PC-9 (cell line): ENCODE measurements at regions not wholly inside any gene's neighbourhood (a gene's known extent, or its start where the extent isn't known, plus 50 kb on each side); places are given as distances from the start of the nearest gene placed in this dataset.
A peak's percentile ranks its signal among the peaks of the same experiment; 100 is the strongest.

Experiments
- BruUV-seq: library from RNA; stranded (reverse); fragments of 400-500 nt; replicated peaks from 2 replicates; lab custom pipeline; 2021; lab: Mats Ljungman, UMichigan
- CTCF ChIA-PET: fragments of 300-600 bp; sonication (Branson Sonifier 250); formaldehyde crosslinking; loops from one replicate; lab custom pipeline; 2022; ENCODE audit warnings: antibody characterized with exemption; lab: Charles Lee
- POLR2A ChIA-PET: fragments of 300-600 bp; sonication (Branson Sonifier 250); formaldehyde crosslinking; loops from one replicate; lab custom pipeline; 2022; ENCODE audit warnings: antibody characterized with exemption; ENCODE audit not compliant: unreplicated experiment; lab: Charles Lee
- DNase-seq, 2 experiments: peaks; one replicate each; pipeline versions ENCODE4 v3.0.0 to v3.0.0-alpha.2; 2015 to 2022; ENCODE audit warnings: mixed read lengths in 1 of 2
- H2AFZ ChIP-seq: fragments of 200-600 bp; sonication (generic); 2 replicates; pipeline ENCODE4 v1.8.1; 2017; ENCODE audit warnings: antibody characterized with exemption
- H3F3A ChIP-seq: fragments of 200-600 bp; sonication (generic); 2 replicates; pipeline ENCODE4 v1.8.1; 2017; ENCODE audit warnings: antibody characterized with exemption, mild to moderate bottlenecking, low read depth; ENCODE audit not compliant: insufficient read depth
- H3K27ac ChIP-seq: fragments of 200-600 bp; sonication (generic); 2 replicates; pipeline ENCODE4 v1.6.1; 2016; ENCODE audit warnings: mixed run types
- H3K27me3 ChIP-seq: fragments of 200-600 bp; sonication (generic); 2 replicates; pipeline ENCODE4 v1.6.1; 2016; ENCODE audit warnings: low read depth, mixed run types; ENCODE audit not compliant: insufficient read depth
- H3K36me3 ChIP-seq: fragments of 200-600 bp; sonication (generic); 2 replicates; pipeline ENCODE4 v1.6.1; 2016; ENCODE audit warnings: low read depth, mixed run types
- H3K4me1 ChIP-seq: fragments of 200-600 bp; sonication (generic); replicated peaks from 2 replicates; pipeline ENCODE4 v1.6.1; 2016; ENCODE audit warnings: mixed run types; ENCODE audit not compliant: insufficient read depth
- H3K4me2 ChIP-seq: fragments of 200-600 bp; sonication (generic); 2 replicates; pipeline ENCODE4 v1.6.1; 2017; ENCODE audit warnings: mixed run types
- H3K4me3 ChIP-seq: fragments of 200-600 bp; sonication (generic); 2 replicates; pipeline ENCODE4 v1.6.1; 2016; ENCODE audit warnings: mixed run types
- H3K79me2 ChIP-seq: fragments of 200-600 bp; sonication (generic); 2 replicates; pipeline ENCODE4 v1.6.1; 2017; ENCODE audit warnings: low read depth, mixed run types
- H3K9me2 ChIP-seq: fragments of 200-600 bp; sonication (generic); 2 replicates; pipeline ENCODE4 v1.8.1; 2017; ENCODE audit warnings: mild to moderate bottlenecking; ENCODE audit not compliant: insufficient read depth
- H3K9me3 ChIP-seq: fragments of 200-600 bp; sonication (generic); 2 replicates; pipeline ENCODE4 v1.8.1; 2016; ENCODE audit warnings: low read depth; ENCODE audit not compliant: insufficient read depth
- H4K20me1 ChIP-seq: fragments of 200-600 bp; sonication (generic); 2 replicates; pipeline ENCODE4 v1.8.1; 2017; ENCODE audit not compliant: insufficient read depth
- CTCF ChIP-seq: fragments of 200-600 bp; sonication (generic); conservative IDR thresholded peaks from 2 replicates; pipeline ENCODE4 v1.6.1; 2017; ENCODE audit warnings: mixed run types, antibody characterized with exemption, mild to moderate bottlenecking, moderate library complexity
- EZH2 ChIP-seq: fragments of 200-600 bp; sonication (generic); IDR thresholded peaks from 2 replicates; pipeline ENCODE4 v1.8.0; 2017; ENCODE audit warnings: antibody characterized with exemption, low read depth
- intact Hi-C: fragments of 100-400 bp; cut with micrococcal nuclease; formaldehyde crosslinking; loops from one replicate; pipeline ENCODE4 v1.10.0; 2022; ENCODE audit not compliant: unreplicated experiment

- ChIA-PET POLR2A (interaction anchor here (0.6 kb wide), 1 partner anchor 746 kb away, joined by 9 read pairs; no protein-coding TSS in a partner anchor), CTCF (interaction anchor here (0.7 kb wide), 1 partner anchor 20 kb away, joined by 3 read pairs; no protein-coding TSS in a partner anchor)
- no TSS peak for BruUV-seq
- Histone ChIP-seq H2AFZ (peak overlapping the region; percentile 61; the same call in 1 of the 2 replicates), H3F3A (no peaks in the 10 kb centered on the region), H3K4me3 (no peak overlapping the region), H3K36me3 (no peaks in the 10 kb centered on the region), H3K4me1 (peaks cover 20% of the 10 kb centered on the region; the same call in 1 of the 2 replicates), H3K4me2 (peak overlapping the region; percentile 21), H3K9me3 (no peaks in the 10 kb centered on the region), H4K20me1 (no peaks in the 10 kb centered on the region), H3K79me2 (no peaks in the 10 kb centered on the region), H3K27ac (peak overlapping the region; percentile 41; the same call in 1 of the 2 replicates), H3K9me2 (no peaks in the 10 kb centered on the region), H3K27me3 (no peaks in the 10 kb centered on the region)
- DNase-seq, result peak; percentile 53 to 81
- TF ChIP-seq CTCF, result no peak
- TF ChIP-seq EZH2, result no peak
- intact Hi-C loops, result loop anchor here (5.0 to 10.0 kb wide), 4 partner anchors 513 to 1134 kb away; no protein-coding TSS in a partner anchor
Measured at GRCh38 chr6:128739112-128739511, 143.8 kb upstream of the LAMA2 start.

GRCh38 chr6:128738112-128738511 lies 144.8 kb upstream of the LAMA2 start:
- Histone ChIP-seq H3K9me2 (no peaks in the 10 kb centered on the region), H2AFZ (peak overlapping the region; percentile 29), H3K79me2 (no peaks in the 10 kb centered on the region), H3K27ac (peak overlapping the region; percentile 7; the same call in 1 of the 2 replicates), H4K20me1 (no peaks in the 10 kb centered on the region), H3K4me2 (0 out of 2 replicates have a peak overlapping the region, but pooled peaks have one; percentile 4), H3K4me1 (peaks cover 20% of the 10 kb centered on the region; the same call in 1 of the 2 replicates), H3K27me3 (no peaks in the 10 kb centered on the region), H3F3A (no peaks in the 10 kb centered on the region), H3K4me3 (no peak overlapping the region), H3K9me3 (no peaks in the 10 kb centered on the region), H3K36me3 (no peaks in the 10 kb centered on the region)
- intact Hi-C loops, result loop anchor here (5.0 to 10.0 kb wide), 4 partner anchors 514 to 1133 kb away; no protein-coding TSS in a partner anchor
- CTCF ChIA-PET, result no interaction called here
- TF ChIP-seq EZH2, result no peak
- no peak for TF ChIP-seq CTCF
- BruUV-seq, result no TSS peak
- no peak for DNase-seq
- POLR2A ChIA-PET, result no interaction called here

GRCh38 chr6:128736780-128737179 lies 146.2 kb upstream of the LAMA2 start:
- no peak for TF ChIP-seq EZH2
- no peak for TF ChIP-seq CTCF
- intact Hi-C loops, result loop anchor here (5.0 to 10.0 kb wide), 4 partner anchors 516 to 1132 kb away; no protein-coding TSS in a partner anchor
- no peaks in the 10 kb centered on the region for H3K79me2 ChIP-seq
- H3K4me1 ChIP-seq, result peaks cover 20% of the 10 kb centered on the region; the same call in 1 of the 2 replicates
- H4K20me1 ChIP-seq, result no peaks in the 10 kb centered on the region
- H2AFZ ChIP-seq, result no peak overlapping the region
- DNase-seq, result no peak
- H3K9me2 ChIP-seq, result no peaks in the 10 kb centered on the region
- POLR2A ChIA-PET, result no interaction called here
- H3F3A ChIP-seq, result no peaks in the 10 kb centered on the region
- BruUV-seq, result no TSS peak
- CTCF ChIA-PET, result no interaction called here
- H3K9me3 ChIP-seq, result no peaks in the 10 kb centered on the region
- no peaks in the 10 kb centered on the region for H3K27me3 ChIP-seq
- no peak overlapping the region for H3K4me3 ChIP-seq
- H3K27ac ChIP-seq, result no peak overlapping the region
- no peak overlapping the region for H3K4me2 ChIP-seq
- no peaks in the 10 kb centered on the region for H3K36me3 ChIP-seq
